ENCODE measurements at regions not wholly inside any gene's neighbourhood (a gene's known extent, or its start where the extent isn't known, plus 50 kb on each side); places are given as distances from the start of the nearest gene placed in this dataset.
A peak's percentile ranks its signal among the peaks of the same experiment; 100 is the strongest.

- no peak overlapping the region for H3K4me3 ChIP-seq (replicated peaks; ENCODE audit: low read depth, low read length)
- peak; percentile 45 for DNase-seq (ENCODE audit: low read depth)
- no peak for TF ChIP-seq CTCF (IDR thresholded peaks at IDR 0.05; ENCODE audit: low read length, missing control alignments)
These were observed 307.6 kb downstream of the ALDH8A1 start for GRCh38 chr6:134642279-134642678.

GRCh38 chr6:134640975-134641429, 308.9 kb downstream of the ALDH8A1 start:
- H3K4me3 ChIP-seq (replicated peaks; ENCODE audit: low read depth, low read length), result no peak overlapping the region
- DNase-seq (ENCODE audit: low read depth), result peak; percentile 96
- no peak for TF ChIP-seq CTCF (IDR thresholded peaks at IDR 0.05; ENCODE audit: low read length, missing control alignments)

GRCh38 chr6:134640229-134640628, 309.7 kb downstream of the ALDH8A1 start:
- DNase-seq (ENCODE audit: low read depth), result no peak

GRCh38 chr6:134637847-134638437, 312.0 kb downstream of the ALDH8A1 start:
- H3K4me3 ChIP-seq (replicated peaks; ENCODE audit: low read depth, low read length), result no peak overlapping the region
- DNase-seq (ENCODE audit: low read depth), result no peak
- TF ChIP-seq CTCF (IDR thresholded peaks at IDR 0.05; ENCODE audit: low read length, missing control alignments), result no peak

More at GRCh38 chr6:134640229-134640628, 309.7 kb downstream of the ALDH8A1 start:
- H3K4me3 ChIP-seq (replicated peaks; ENCODE audit: low read depth, low read length), result no peak overlapping the region
- no peak for TF ChIP-seq CTCF (IDR thresholded peaks at IDR 0.05; ENCODE audit: low read length, missing control alignments)

GRCh38 chr6:134637282-134637681, 312.6 kb downstream of the ALDH8A1 start:
- no peak for TF ChIP-seq CTCF (IDR thresholded peaks at IDR 0.05; ENCODE audit: low read length, missing control alignments)
- H3K4me3 ChIP-seq (replicated peaks; ENCODE audit: low read depth, low read length), result no peak overlapping the region
- DNase-seq (ENCODE audit: low read depth), result no peak

GRCh38 chr6:134636186-134636799, 313.6 kb downstream of the ALDH8A1 start:
- no peak overlapping the region for H3K4me3 ChIP-seq (replicated peaks; ENCODE audit: low read depth, low read length)
- TF ChIP-seq CTCF (IDR thresholded peaks at IDR 0.05; ENCODE audit: low read length, missing control alignments), result no peak
- no peak for DNase-seq (ENCODE audit: low read depth)

- H3K4me3 ChIP-seq (replicated peaks; ENCODE audit: low read depth, low read length), result no peak overlapping the region
- TF ChIP-seq CTCF (IDR thresholded peaks at IDR 0.05; ENCODE audit: low read length, missing control alignments), result no peak
- no peak for DNase-seq (ENCODE audit: low read depth)
These were observed 314.9 kb downstream of the ALDH8A1 start for GRCh38 chr6:134634966-134635365.
